ENCODE measurements at regions not wholly inside any gene's neighbourhood (a gene's known extent, or its start where the extent isn't known, plus 50 kb on each side); places are given as distances from the start of the nearest gene placed in this dataset.

DNA sequence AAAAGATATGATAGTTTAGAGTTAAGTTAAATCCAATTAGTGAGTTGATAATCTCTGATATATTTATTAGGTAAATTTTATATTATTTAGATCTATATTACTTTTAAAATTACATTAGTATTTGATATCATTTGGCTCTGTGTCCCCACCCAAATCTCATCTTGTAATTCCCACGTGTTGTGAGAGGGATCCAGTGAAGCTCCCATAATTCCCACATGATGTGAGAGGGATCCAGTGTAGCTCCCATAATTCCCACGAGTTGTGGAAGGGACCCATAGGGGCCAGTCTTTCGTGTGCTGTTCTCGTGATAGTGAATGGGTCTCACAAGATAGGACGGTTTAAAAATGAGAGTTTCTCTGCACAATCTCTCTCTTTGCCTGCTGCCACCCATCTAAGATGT lies 1183.6 kb downstream of the NSUN3 start:
- DNase-seq (ENCODE audit: low read depth, low spot score), result no peak

- no peak for DNase-seq (ENCODE audit: low read depth, low spot score)
Measured at GRCh38 chr3:95254061-95254460, 1191.2 kb downstream of the NSUN3 start.

DNA sequence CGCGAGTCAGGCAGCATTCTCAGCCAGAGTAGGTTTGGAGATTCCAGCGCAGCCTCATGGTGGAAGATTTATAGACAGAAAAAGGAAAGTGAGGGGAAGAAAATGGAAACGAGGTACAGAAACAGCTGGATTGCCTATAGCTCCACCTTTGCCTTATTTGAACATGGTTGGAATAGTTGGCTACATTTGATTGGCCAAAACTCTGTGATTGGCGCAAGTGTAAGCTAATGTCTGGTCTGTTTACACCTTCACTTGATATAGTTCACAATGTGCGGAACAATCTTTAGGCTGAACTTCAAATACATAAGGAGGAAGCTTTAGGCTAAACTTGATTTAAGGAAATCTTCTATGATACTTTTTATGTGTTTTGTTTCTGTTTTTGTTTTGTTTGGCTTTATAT lies 1191.9 kb downstream of the NSUN3 start:
- DNase-seq (ENCODE audit: low read depth, low spot score), result no peak

- DNase-seq (ENCODE audit: low read depth, low spot score), result no peak
Measured at GRCh38 chr3:95265129-95265528, 1202.3 kb downstream of the NSUN3 start.

- DNase-seq (ENCODE audit: low read depth, low spot score), result no peak
Measured at GRCh38 chr3:95271395-95271794, 1208.5 kb downstream of the NSUN3 start.

DNA sequence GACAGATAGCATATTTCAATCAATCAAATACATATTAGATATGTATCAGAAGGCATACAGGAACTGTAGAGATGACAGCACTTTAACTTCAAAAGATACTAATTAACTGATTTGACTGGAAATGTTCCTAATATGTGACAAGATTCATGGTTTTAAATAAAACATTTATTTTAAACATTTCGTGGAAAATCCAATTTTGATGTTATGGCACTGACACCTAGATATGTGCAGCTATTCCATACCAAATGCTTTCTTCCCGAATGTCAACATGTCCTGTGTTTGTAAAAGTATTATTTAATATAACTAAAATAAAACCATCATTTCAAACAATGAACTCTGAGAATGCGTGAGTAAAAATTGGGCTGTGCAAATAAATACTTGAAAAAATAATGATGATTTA lies 1209.3 kb downstream of the NSUN3 start:
- DNase-seq (ENCODE audit: low read depth, low spot score), result no peak

GRCh38 chr3:95272781-95273180 lies 1209.9 kb downstream of the NSUN3 start:
- DNase-seq (ENCODE audit: low read depth, low spot score), result no peak

GRCh38 chr3:95277613-95278012 lies 1214.8 kb downstream of the NSUN3 start:
- no peak for DNase-seq (ENCODE audit: low read depth, low spot score)

GRCh38 chr3:95280711-95281352 lies 1218.0 kb downstream of the NSUN3 start:
- no peak for DNase-seq (ENCODE audit: low read depth, low spot score)

- no peak for DNase-seq (ENCODE audit: low read depth, low spot score)
Measured at GRCh38 chr3:95289295-95289694, 1226.4 kb downstream of the NSUN3 start.

DNA sequence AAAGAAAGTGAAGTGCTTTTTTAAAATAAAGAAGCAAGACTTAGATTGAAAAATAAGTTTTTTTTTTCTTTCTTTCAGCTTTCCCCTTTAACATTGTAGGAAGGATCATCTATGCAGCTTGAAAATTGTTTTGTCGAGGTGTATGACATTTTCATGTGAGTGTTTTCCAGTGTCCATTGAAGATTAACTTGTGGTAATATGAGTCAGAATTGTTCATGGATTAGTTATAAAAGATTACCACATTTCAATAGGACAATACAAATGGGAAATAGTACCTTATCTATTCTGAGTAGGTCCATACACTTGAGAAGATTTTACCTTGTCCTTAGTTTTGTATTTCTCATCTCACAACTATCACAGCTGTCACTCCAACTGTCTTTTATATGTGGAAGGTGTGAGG lies 1234.7 kb downstream of the NSUN3 start:
- DNase-seq (ENCODE audit: low read depth, low spot score), result no peak

DNA sequence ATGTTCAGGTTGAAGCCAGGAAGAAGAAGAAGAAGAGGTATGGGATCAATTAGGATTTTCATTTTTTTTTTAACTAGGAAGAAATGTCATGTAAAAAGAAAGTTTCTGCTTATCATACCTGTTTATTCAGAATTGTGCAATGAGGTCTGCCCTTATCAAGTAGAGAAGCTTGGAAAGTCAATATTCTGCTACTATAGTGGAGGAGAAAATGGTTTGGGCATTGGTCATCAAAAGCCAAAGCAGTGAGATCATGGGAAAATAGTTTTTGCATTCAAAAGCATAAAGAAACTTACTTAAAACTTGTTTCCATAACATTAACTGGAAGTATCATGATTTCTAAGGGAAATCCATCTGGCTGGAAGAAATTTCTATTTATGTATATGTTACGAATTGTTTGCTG lies 1239.2 kb downstream of the NSUN3 start:
- no peak for DNase-seq (ENCODE audit: low read depth, low spot score)

- no peak for DNase-seq (ENCODE audit: low read depth, low spot score)
Measured at GRCh38 chr3:95310560-95310959, 1247.7 kb downstream of the NSUN3 start.

- DNase-seq (ENCODE audit: low read depth, low spot score), result no peak
Measured at GRCh38 chr3:95311272-95311671, 1248.4 kb downstream of the NSUN3 start.

DNA sequence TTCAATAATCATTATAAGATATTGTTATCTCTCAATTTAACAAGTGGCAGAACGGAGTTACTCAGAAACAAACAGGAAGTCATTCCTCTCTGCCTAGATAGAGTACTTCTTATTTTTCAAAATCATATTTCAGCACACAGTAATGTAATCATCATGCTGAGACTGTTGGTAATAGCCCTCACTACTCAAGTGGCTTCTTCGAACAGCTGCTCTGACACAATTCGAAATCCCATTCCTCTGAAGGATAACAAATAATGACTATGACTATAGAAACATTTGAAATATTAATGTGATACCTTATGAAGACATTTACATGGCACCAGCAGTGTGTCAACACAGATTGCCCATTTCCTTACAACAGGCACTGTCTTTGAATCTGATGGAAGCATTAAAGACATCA lies 1249.8 kb downstream of the NSUN3 start:
- no peak for DNase-seq (ENCODE audit: low read depth, low spot score)

DNA sequence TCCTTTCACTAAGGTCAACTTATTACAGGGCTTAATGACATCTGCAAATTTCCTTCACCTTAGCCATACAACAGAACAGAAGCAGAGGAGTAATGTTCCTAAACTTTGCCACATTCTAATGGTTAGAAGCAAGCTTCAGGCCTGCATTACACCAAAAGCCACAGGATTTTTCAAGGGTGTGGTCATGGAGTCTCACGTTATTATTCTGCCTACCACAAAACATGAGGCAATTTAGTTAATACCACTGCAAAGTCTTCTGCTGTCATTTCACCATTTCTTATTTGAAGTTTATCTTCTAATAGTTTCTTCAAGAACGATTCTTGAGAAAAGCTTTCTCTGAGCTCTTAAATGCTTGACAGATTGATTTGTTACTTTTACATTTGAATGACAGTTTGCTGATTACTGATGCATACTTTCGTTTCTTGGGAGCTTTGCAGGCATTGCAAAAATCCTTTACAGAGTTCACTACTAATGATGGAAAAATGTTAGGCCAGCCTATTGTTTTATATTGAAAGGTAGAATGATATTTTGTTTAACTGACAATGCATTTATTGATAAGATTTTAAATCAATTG lies 1257.1 kb downstream of the NSUN3 start:
- no peak for DNase-seq (ENCODE audit: low read depth, low spot score)

- no peak for DNase-seq (ENCODE audit: low read depth, low spot score)
Measured at GRCh38 chr3:95327478-95327877, 1264.6 kb downstream of the NSUN3 start.

DNA sequence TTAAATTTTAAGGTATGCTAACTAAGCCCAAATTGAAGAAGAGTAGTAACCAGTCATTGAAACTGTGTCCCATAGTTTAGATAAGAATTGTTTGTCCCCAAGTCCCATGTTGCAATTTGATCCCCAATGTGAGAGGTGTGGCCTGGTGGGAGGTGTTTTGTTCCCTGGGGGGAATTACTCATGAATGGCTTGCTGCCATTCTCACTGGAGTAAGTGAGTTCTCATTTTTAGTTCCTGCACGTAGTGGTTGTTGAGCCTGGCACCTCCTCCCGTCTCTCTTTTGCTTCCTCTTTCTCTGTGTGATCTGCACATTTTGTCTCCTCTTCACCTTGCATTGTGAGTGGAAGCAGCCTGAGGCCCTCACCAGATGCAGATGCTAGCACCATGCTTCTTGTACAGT lies 1271.0 kb downstream of the NSUN3 start:
- no peak for DNase-seq (ENCODE audit: low read depth, low spot score)

- DNase-seq (ENCODE audit: low read depth, low spot score), result no peak
Measured at GRCh38 chr3:95334461-95334860, 1271.6 kb downstream of the NSUN3 start.

- DNase-seq (ENCODE audit: low read depth, low spot score), result no peak
Measured at GRCh38 chr3:95335517-95335916, 1272.7 kb downstream of the NSUN3 start.

DNA sequence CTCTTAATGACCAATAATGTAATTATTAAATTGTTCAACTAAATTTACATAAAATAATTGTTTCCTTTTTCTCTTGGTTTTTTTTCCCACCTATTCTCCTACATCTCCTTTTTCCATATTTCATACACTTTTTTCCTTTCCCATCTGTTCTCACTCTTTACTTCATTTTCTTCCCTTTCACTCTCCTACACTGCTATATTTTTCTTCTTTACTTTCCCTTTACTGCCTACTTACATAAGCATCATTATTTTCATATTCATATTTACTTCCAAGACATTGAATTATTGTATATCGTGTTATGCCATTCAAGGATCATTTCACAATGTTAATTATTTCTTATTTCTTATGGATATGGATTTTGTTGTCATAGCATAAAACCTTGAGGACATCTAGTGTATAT lies 1275.6 kb downstream of the NSUN3 start:
- DNase-seq (ENCODE audit: low read depth, low spot score), result no peak

- no peak for DNase-seq (ENCODE audit: low read depth, low spot score)
Measured at GRCh38 chr3:95341314-95341713, 1278.5 kb downstream of the NSUN3 start.

GRCh38 chr3:95343228-95343627 lies 1280.4 kb downstream of the NSUN3 start:
- DNase-seq (ENCODE audit: low read depth, low spot score), result no peak

GRCh38 chr3:95343767-95344166 lies 1280.9 kb downstream of the NSUN3 start:
- DNase-seq (ENCODE audit: low read depth, low spot score), result no peak
